ENCODE measurements at regions not wholly inside any gene's neighbourhood (a gene's known extent, or its start where the extent isn't known, plus 50 kb on each side); places are given as distances from the start of the nearest gene placed in this dataset.

- TF ChIP-seq CTCF (conservative IDR thresholded peaks at IDR 0.05) (no peak), EZH2 (IDR thresholded peaks at IDR 0.05; ENCODE audit: low read depth) (no peak)
Measured at GRCh38 chr13:99860745-99861144, 110.8 kb downstream of the ZIC5 start.
